ENCODE measurements at regions not wholly inside any gene's neighbourhood (a gene's known extent, or its start where the extent isn't known, plus 50 kb on each side); places are given as distances from the start of the nearest gene placed in this dataset.

DNA sequence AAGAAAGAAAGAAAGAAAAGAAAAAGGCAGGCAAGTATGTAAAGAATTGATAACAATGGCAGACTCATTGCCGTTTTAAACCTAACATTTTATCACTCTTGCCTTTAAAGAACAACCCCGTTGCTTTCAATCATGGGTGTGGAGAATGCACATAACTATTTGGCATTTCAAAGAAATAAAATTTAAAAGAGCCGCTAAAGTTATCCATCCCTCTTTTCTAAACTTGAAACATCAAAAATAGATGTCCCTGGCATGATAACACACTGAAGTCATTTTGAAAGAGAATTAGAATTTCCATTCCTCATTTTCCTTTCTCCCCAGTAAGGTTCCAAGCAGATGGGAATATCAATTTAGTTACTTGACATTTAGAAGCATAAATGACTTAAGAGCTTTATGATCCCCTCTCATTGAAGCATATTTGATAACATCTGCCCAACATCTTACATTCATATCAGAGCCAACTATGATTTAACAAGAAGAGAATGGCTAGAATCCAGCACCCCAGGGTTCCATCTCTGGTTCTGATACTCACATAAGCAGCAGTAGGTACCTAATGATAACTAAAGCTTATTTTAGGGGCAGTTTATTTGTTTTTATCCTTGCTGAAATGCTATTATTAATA lies 529.6 kb upstream of the LRRC4C start:
- H3K4me1 ChIP-seq (ENCODE audit: insufficient read depth, low read length): no peaks in the 10 kb centered on the region
- POLR2A ChIA-PET: no interaction called here
- H3K9ac ChIP-seq (ENCODE audit: insufficient read depth, low read depth, low read length): no peak overlapping the region
- no peak for FAIRE-seq
- DNase-seq (ENCODE audit: low spot score): no peak
- H3K4me2 ChIP-seq (ENCODE audit: low read depth, low read length): no peak overlapping the region
- in situ Hi-C loops (cut with HindIII; ENCODE audit: extremely low pct_ligation_motif_present, low pct_unique_long_range_greater_than_20kb): no loop called here
- H3K4me3 ChIP-seq (replicated peaks in 1 of 3; ENCODE audit: insufficient read depth in 1 of 3, low read depth in 2 of 3, low read length in 3 of 3): no peak overlapping the region
- peaks cover 86% of the 10 kb centered on the region for H3K9me3 ChIP-seq (ENCODE audit: low read length)
- CTCF ChIA-PET (ENCODE audit: low intra/inter-chr PET ratio, low total read pairs): no interaction called here
- H3K27me3 ChIP-seq (ENCODE audit: control insufficient read depth in 1 of 2, insufficient read depth in 2 of 2, low read length in 2 of 2): no peaks in the 10 kb centered on the region
- WGBS (ENCODE audit: low lambda C conversion rate): 1% methylated on average over 3 of the region's 3 CpGs
- intact Hi-C loops (cut with micrococcal nuclease; ENCODE audit: unreplicated experiment): no loop called here
- no peak overlapping the region for H3K27ac ChIP-seq (ENCODE audit: extremely low read length, insufficient read depth, low read length)
- BruUV-seq (replicated peaks): no TSS peak
- TF ChIP-seq SRSF9 (IDR thresholded peaks at IDR 0.05; ENCODE audit: borderline replicate concordance, insufficient read depth, low read depth, low read length, poor library complexity, severe bottlenecking): peak; percentile 32
- TF ChIP-seq, protein P1, sequence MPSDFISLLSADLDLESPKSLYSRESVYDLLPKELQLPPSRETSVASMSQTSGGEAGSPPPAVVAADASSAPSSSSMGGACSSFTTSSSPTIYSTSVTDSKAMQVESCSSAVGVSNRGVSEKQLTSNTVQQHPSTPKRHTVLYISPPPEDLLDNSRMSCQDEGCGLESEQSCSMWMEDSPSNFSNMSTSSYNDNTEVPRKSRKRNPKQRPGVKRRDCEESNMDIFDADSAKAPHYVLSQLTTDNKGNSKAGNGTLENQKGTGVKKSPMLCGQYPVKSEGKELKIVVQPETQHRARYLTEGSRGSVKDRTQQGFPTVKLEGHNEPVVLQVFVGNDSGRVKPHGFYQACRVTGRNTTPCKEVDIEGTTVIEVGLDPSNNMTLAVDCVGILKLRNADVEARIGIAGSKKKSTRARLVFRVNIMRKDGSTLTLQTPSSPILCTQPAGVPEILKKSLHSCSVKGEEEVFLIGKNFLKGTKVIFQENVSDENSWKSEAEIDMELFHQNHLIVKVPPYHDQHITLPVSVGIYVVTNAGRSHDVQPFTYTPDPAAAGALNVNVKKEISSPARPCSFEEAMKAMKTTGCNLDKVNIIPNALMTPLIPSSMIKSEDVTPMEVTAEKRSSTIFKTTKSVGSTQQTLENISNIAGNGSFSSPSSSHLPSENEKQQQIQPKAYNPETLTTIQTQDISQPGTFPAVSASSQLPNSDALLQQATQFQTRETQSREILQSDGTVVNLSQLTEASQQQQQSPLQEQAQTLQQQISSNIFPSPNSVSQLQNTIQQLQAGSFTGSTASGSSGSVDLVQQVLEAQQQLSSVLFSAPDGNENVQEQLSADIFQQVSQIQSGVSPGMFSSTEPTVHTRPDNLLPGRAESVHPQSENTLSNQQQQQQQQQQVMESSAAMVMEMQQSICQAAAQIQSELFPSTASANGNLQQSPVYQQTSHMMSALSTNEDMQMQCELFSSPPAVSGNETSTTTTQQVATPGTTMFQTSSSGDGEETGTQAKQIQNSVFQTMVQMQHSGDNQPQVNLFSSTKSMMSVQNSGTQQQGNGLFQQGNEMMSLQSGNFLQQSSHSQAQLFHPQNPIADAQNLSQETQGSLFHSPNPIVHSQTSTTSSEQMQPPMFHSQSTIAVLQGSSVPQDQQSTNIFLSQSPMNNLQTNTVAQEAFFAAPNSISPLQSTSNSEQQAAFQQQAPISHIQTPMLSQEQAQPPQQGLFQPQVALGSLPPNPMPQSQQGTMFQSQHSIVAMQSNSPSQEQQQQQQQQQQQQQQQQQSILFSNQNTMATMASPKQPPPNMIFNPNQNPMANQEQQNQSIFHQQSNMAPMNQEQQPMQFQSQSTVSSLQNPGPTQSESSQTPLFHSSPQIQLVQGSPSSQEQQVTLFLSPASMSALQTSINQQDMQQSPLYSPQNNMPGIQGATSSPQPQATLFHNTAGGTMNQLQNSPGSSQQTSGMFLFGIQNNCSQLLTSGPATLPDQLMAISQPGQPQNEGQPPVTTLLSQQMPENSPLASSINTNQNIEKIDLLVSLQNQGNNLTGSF (CRISPR knock-in tag; IDR thresholded peaks at IDR 0.05): no peak
- ATAC-seq: no peak
- H3K79me2 ChIP-seq (ENCODE audit: insufficient read depth, low read length): no peaks in the 10 kb centered on the region
- no peak overlapping the region for H2AFZ ChIP-seq (ENCODE audit: low read length)
- no peaks in the 10 kb centered on the region for H3K36me3 ChIP-seq (replicated peaks in 1 of 2; ENCODE audit: control insufficient read depth in 1 of 2, insufficient read depth in 2 of 2, low read length in 2 of 2)
- no peaks in the 10 kb centered on the region for H4K20me1 ChIP-seq (ENCODE audit: insufficient read depth, low read length)
